Endometrium (tissue), 2 donors: ENCODE measurements at regions not wholly inside any gene's neighbourhood (a gene's known extent, or its start where the extent isn't known, plus 50 kb on each side); places are given as distances from the start of the nearest gene placed in this dataset.
"Not testable (repeated sequence)": the region's sequence is repeated elsewhere in the genome, so short reads cannot be mapped to it uniquely, and the experiment has no call there.

ENCODE experiments used
- FAIRE-seq: peaks from 2 replicates; lab custom pipeline; 2012; peaks lifted over from hg19 to GRCh38; lab: Jason Lieb, UNC
- donor health status: control.
- donor health status: control.

DNA sequence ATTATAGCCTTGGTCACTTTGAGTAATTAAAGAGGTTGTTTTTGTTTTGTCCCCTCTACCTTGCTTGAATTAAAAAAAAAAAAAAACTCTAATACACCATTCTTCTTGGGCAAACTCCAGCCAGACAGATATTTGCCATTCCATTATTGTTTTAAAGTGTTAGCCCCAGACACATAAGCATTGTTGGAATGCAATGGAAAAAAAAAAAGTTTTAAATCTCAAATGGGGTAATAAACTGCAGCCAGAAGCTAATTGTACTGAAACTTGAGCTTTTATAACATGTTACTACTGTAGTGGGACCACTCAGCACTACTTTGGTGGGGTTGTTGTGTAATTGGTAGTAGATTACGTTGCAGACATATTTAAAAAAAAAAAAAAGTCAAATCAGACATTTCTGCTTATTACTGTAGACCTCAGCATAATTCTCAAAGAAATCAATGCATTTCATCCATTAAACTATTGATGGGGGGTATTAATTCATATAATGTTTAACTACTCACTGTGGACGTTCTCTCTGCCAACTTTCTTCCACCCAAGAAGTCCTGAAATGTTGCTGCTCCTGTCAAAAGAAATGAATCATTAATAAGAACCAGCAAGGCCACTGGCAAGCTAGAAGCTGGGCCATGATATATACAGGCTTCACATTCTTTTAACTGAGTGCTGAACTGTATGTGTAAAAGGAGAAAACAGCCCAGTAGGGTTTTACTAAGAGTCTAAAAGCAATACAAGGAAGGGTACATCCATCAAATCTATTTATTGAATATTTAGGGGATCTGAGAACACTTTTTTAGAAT lies 626.6 kb upstream of the SOX9 start:
- no peak for FAIRE-seq

DNA sequence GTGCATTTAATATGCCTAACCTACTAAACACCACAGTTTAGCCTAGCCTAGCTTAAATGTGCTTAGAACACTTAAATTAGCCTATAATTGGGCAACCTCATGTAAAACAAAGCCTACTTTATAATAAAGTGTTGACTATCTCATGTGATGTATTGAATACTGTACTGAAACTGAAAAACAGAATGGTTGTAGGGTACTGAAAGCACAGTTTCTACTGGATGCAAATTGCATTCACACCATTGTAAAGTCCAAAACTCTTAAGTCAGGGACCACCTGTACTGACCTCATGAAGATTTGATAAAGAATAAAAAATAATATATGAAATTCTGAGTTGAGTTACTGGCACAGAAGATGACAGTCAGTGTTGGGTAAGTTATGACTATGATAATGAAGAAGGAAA lies 625.4 kb upstream of the SOX9 start:
- FAIRE-seq = no peak

DNA sequence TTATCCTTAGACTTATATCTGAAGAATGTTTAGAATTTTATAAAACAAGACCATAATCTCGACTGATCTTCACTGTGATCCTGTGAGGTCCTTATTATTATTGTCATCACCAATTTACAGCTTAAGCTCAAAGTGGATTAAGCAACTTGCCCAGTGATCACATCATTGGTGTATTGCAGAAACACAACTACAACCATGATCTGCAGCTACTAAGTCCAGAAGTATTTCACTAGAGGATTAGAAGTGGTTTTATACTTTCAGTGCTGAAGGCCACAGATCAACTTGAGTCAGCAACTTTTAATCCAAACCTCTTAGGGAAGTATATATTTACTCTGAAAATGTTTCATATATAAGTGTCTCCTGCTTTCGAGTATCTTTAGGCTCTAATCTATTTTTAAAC lies 624.3 kb upstream of the SOX9 start:
- no peak for FAIRE-seq

DNA sequence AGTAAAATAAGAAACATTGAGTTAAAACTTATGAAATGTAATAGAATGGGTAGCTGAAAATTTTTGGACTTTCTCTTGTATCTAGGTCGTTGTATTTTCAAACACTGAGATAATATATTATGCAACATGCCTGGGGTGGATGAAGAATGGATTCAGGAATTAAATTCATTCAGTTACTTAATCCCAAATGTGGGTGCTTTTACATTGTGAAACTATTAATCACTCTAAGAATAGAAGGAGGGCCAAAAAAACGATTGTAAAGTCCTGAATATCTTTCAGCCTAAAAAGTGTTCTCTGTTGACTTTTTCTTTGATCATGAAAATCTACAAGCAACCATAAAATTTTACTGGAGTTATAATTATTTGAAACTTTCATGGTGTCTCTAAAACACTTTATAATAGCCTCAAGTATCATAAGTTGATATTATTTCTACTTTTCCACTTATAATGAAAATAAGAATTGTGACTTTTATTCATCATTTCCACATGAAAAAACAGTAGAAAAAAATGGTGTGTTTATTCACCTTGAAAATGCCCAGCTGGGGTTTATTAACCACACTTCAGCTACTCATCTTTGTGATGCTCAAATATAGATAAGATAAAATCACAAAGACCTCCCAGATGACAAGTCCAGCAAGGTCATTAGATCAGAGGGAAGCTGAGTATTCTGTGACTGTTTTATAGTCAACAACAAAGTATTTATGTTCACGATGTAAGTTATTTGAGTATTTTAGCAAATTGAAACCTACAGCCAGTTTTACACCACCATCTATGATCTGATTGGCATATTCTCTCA lies 619.9 kb upstream of the SOX9 start:
- peak; percentile 33 for FAIRE-seq

DNA sequence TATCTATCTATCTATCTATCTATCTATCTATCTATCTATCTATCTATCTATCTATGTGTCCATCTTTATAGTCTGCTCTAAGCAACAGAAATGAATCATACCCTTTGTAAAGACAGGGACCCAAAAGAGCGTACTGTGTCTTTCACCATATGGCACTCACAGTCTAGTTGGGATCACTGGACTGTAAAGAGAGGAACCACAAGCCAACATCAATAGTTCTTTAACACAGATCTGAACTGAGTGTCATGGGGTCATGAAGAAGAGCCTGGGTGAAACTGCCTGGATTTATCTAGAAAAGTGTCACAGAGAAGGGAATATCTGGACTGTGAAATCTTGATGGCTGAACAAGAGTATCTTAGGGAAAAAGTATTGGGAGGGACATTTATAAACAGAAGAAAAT lies 619.1 kb upstream of the SOX9 start:
- no peak for FAIRE-seq

DNA sequence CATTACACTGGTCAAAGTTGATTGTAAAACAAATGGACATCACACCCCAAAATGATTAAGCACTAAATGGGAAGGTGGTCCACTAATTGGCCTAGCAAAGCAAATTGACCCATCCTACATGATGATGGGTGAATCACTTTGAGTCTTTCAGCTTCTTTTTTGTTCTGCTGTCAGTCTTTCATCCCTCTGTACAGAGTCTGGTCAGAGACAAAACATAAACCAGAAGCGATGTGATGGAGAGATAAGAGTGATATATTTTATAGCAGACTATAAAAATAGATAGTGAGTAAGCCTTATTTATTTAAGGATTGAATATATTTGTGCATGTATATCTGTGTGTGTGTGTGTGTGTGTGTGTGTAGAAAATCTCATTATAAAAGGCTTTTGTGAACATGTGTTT lies 618.4 kb upstream of the SOX9 start:
- no peak for FAIRE-seq

DNA sequence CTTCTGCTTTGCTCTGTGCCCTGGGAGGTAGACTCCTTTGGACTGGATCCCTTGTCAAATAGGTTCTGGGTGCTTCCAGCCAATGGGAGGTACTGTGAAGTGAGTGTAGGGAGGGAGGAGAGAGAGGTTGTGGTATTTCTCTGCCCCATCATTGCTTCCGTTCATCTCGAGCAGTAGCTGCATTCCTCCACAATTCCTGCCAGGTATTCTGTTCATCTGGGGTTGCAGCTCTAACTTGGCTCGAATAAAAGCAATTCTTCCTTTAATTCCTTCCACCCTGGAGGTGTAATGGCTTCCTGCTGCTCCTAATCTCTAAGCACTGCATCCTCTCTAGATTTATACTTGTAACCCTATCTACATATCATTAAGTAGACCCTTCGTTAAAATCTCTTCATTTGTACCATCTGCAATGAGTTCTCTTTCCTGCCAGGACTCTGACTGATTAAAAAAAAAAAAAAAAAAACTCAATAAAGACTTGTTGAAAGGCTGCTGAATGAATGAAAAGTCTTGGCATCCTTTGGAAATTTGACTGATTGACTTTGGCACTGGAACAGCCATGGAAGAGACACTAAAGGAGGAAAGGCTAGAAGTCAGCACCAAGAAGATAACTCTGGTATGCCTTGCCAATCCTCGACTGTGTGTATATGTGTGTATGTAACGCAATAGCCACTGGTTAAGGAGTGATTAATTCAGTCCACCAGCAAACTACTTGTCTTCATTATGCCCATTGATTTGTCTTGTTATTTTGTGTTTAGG lies 616.9 kb upstream of the SOX9 start:
- FAIRE-seq = no peak

DNA sequence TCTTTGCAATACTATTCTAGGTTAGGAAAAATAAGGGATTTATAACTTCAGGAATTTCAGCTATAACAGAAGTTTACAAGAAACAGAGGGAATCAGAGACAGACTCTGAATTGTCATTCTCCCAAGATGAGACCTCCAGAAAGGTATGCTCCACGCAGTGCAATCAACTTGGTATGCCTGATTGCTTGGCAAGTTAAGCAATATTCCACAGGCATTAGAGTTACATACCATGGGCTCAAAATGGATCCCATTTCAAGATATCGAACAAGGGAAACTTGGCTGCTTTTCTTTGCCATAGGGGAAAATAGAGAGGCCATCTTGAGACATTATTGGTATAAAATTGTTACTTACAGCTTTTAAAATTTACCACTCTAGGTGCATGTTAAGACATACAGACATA lies 615.6 kb upstream of the SOX9 start:
- FAIRE-seq = no peak

DNA sequence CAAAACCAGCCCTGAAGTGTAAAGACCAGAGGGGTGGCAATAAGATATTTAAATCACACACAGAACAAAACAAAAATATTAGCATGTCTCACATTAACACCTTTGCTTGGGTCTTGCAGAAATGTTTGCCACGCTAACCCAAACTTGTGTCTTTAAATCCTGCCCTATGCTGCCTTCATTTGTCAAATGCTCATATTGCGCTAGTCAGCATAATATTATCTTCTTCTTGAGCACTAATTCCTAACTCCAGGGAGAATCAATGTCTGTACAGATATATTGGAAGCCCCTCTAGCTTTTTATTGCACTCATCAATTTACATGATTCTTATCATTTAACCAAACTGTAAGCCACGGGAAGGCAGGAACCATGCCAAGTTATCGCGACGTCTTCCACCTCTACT lies 614.8 kb upstream of the SOX9 start:
- FAIRE-seq = no peak

DNA sequence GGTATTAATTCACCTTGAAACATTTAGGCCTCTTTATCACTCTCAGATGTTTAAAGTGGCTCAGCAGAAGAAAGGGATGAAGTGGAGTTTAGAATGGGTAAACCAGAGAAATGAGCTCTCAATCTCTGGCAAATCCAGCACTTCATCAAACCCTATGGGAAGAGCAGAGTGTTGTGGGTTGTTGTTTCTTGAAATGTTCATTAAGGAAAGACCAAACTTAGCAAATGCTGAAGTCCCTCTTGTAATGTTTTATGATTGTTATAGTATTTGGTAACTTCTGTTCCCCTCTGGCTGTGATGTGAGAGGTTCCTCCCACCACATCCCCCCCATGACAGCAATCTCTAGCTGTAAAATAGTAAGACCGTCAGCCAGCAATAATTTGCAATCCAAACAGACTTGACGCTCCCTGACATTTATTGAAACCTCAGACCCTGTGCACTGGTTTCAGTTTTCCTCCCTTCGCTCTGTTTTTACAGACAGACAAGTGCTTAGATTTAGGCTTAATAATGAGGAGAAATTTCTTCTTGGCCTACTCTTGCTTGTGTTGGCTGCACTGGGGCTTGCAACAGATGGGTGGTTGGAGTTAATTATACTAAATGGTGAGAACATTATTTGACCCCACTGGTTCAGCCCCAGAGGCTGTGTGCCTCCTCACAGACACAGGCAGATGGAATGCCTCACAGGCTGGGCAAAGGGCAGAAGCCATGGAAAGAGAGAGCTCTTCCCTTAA lies 609.4 kb upstream of the SOX9 start:
- no peak for FAIRE-seq

DNA sequence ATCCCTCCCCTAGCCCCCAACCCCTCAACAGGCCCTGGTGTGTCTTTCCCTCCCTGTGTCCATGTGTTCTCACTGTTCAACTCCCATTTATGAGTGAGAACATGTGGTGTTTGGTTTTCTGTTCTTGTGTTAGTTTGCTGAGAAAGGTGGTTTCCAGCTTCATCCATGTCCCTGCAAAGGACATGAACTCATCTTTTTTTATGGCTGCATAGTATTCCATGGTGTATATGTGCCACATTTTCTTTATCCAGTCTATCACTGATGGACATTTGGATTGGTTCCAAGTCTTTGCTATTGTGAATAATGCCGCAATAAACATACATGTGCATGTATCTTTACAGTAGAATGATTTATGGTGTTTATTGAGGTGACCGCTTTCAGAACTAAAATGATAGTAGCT lies 607.1 kb upstream of the SOX9 start:
- FAIRE-seq = not testable (repeated sequence)

DNA sequence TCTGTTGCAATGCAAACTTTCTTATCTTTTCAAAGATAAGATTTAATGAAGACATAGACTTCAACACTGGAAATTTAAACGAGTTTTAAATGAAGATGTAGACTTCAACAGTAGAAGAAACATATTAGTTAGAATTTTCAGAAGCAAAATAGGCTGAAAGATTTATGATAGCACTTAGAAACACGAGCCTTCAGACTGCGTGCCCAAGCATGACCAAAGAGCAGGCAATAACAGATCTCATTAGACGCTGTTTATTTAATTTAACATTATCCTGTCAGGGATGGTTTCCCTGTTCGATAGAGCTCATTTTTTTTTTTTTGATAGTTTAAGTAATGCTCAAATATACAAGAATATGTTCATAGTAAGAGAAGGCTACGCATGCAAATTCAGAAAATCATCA lies 604.7 kb upstream of the SOX9 start:
- no peak for FAIRE-seq

DNA sequence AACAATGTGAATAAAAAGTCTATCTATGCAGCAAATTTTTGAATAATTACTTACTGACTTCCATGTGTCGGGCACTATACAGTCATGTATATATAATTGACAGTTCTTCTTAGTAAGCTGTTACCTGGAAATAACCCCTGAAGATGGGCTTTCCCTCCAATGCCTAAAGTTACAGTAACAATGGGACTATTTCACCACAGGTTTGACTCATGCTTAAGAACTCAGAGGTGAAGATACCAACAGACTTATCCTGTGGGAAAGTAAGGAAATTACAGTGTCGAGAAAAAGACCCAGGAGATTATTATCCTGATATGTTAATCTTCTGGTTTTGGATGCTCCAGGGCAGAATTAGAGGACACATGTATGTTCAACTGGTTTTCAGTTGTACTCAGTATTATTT lies 601.5 kb upstream of the SOX9 start:
- FAIRE-seq = no peak

DNA sequence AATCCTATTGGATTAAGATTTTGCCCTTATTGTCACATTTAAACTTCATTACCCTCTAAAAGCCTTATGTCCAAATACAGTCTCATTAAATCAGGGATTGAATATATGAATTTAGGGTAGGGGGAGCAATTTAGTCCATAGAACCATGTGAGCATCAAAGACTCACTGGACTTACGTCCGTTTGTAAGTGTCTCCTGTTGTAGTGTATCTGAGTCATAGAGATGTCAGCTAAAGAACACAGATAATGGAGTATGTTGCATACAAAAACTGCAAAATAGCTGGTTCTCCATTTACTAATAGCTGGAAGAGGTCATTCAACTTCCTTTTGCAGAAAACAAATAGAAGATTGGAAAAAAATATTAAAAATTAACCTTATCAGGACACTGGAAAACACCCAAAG lies 599.1 kb upstream of the SOX9 start:
- FAIRE-seq = no peak

DNA sequence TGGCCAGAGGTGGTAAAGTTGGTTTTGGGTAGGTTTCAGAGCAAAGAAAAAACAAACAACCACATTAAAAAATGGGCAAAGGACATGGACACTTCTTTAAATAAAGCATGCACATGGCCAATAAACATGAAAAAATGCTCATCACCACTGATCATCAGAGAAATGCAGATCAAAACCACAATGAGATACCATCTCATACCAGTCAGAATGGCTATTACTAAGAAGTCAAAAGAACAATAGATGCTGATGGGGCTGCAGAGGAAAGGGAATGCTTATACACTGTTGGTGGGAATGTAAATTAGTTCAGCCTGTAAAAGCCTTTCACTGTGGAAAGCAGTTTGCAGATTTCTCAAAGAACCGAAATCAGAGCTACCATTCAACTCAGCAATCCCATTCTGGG lies 598.4 kb upstream of the SOX9 start:
- FAIRE-seq = no peak

DNA sequence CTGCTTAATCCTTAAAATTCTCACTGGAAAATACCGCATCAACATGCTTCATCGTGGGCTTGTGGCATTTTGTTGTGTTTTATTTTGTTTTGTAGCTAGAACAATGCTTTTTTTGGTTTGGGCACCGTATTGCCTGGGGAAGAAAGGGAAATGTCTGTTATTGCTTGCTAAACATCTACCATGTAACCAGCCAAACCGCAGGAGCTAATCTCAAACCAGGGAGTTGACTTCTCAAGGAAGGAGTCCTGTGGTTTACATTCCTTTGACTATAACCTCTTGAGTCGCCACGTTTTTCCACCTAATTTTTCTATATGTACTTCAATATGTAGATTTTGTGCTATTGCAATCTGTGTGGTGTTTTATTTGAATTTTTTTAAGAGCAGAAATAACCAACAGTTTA lies 593.5 kb upstream of the SOX9 start:
- no peak for FAIRE-seq

DNA sequence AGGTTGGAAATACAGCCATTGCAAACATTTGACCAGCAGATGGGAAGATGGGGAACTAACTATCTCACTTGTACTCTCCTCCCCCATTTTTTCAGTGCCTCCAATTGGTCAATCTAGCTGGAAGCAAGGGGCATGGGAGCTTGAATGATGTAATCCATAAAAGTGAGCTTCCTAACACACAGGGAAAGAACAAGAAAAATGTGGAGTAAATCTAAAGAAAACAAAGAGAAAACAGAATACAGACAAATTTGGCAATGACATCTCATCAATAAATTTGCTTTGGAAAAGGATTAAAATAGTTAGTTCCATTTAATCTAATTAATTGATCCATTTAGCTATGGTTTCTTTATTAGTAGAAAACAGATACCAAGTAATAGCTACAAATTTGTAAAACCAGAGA lies 592.6 kb upstream of the SOX9 start:
- FAIRE-seq = no peak

DNA sequence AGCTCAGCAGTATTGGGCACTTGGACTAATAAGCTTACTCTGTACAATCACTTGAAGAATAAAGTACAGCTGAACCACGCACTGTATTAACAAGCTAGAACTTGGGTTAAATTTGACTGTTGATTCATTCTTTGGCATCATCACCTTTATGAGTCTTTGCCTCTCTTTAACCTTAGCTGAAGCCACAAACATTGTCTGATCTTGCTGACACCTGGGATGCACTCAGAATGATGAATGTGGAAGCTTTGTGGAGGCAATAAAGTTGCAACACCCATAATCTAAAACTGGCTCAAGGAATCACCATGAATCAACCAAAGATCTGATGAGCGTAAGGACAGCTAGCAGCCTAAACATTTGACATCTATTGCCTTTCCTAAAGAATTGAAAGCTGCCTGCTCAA lies 590.6 kb upstream of the SOX9 start:
- no peak for FAIRE-seq

DNA sequence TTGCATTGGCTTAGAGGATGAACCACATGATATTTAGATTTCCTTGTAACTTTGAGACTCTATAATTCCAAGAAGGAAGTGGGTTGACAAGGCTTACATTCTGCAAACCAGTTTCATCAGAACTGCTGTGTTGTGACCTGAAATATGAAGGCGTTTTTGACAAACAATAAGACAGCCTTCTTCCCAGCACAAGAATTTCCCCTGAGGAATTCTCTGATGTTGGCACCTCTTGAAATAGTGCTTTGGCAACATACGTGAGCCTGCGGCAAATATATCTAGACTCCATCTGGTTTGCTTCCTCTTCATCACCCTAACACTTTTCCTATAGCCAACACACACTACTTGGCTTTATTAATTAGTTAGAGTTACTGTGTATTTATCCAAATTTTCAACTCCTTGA lies 585.5 kb upstream of the SOX9 start:
- no peak for FAIRE-seq

DNA sequence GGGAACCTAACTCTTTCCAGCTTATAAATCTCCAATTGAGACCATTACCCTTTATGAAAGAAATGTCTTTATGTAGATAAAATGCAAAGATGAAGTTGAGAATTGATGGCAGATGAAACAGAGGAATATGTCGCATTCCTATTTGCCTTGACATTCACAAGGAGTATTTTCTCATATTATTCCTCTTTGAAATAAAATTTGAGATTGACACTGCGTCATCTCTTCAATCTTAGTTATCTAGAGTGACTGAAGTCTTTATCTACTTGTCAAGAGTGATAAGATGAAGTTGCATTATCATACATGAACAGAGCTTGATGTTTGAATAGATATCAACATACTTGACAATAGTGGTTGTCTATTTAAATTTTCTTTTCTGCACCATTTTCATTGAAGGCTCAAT lies 574.4 kb upstream of the SOX9 start:
- FAIRE-seq = no peak

DNA sequence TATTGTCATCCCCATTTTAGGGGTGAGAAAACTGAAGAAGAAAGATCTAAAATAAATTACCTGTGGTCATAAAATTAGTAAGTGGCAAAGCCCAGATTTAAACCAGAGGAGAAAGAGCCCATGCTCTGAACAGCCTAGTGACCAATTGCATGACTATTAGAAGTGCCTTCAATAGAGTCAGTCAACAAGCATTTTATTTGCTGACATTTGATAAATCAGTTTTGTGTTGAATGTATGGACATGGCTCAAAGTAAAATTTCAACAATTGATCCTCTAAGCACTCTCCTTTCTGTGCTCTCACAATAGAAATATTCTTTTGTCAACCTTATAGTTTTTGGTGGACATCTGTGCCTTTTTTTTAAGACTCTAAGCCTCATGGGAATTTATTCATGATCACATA lies 572.9 kb upstream of the SOX9 start:
- FAIRE-seq = no peak

DNA sequence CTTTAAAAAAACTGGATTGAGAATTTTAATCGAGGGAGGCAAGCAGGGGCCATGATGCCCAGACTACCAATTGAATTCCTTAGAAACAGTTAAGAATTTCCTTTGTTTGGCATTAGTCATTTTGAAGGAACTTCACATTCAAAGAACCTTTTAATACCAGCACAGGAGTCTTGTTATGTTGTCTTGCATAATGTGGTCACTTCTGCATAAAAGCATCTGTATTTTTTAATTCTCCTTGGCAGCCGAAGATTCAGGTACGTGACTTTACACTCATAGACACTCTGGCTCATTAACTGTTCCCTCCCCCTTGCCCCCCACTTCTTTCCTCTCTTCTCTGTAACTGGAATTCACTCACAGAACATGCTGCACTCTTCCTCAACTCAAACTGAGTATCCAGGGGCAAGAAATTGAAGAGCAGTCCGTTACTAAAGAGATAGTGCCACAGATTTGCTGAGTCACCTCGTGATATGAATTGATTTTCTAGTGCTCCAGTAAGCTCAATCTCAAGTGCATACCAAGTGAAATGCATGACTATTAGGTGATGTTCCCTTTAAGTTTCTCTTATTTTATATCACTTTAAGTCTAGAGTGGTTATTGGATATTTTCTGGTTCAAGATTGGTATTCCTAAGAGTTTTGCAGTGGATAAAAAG lies 572.2 kb upstream of the SOX9 start:
- FAIRE-seq = no peak
